Peyer's patch (tissue), 4 donors: ENCODE measurements at regions not wholly inside any gene's neighbourhood (a gene's known extent, or its start where the extent isn't known, plus 50 kb on each side); places are given as distances from the start of the nearest gene placed in this dataset.

Experiments
- DNase-seq, 3 donors: peaks; one replicate each; pipeline ENCODE4 v3.0.0-alpha.2; 2017 to 2019
- H3K27ac ChIP-seq, 4 donors: fragments of 200-600 bp; sonication (generic); one replicate each; pipeline ENCODE4 v1.5.1; 2016 to 2019
- H3K27me3 ChIP-seq, 2 donors: fragments of 200-600 bp; sonication (generic); one replicate each; pipeline ENCODE4 v1.5.1; 2019
- H3K36me3 ChIP-seq, 3 donors: fragments of 200-600 bp; sonication (generic); one replicate each; pipeline ENCODE4 v1.5.1; 2016 to 2019
- H3K4me1 ChIP-seq, 4 donors: fragments of 200-600 bp; sonication (generic); one replicate each; pipeline ENCODE4 v1.5.1; 2016 to 2019
- H3K4me3 ChIP-seq, 4 donors: fragments of 200-600 bp; sonication (generic); 1 replicate in 3 of 4; 2 replicates in 1 of 4; pipeline ENCODE4 v1.5.1; 2016 to 2019; ENCODE audit warnings: mild to moderate bottlenecking in 1 of 4
- H3K9me3 ChIP-seq, 4 donors: fragments of 200-600 bp; sonication (generic); one replicate each; pipeline ENCODE4 v1.5.1; 2016 to 2019; ENCODE audit warnings: mild to moderate bottlenecking in 1 of 4
- CTCF ChIP-seq, 6 experiments: fragments of 450-650 bp in 4 of 6; fragments of 200-600 bp in 2 of 6; sonication (generic) in 1 of 6; IDR thresholded peaks; one replicate each; pipeline ENCODE4 v1.5.1; 2017 to 2019; ENCODE audit warnings: antibody characterized with exemption in 6 of 6, mild to moderate bottlenecking in 3 of 6, moderate library complexity in 1 of 6
- POLR2A ChIP-seq, 2 donors: fragments of 450-650 bp; IDR thresholded peaks; one replicate each; pipeline ENCODE4 v1.5.1; 2017; ENCODE audit warnings: antibody characterized with exemption in 2 of 2, mild to moderate bottlenecking in 2 of 2, moderate library complexity in 2 of 2

GRCh38 chr5:68478301-68479095, 262.9 kb downstream of the PIK3R1 start:
- DNase-seq = no peak
- no peaks in the 10 kb centered on the region for H3K9me3 ChIP-seq
- H3K36me3 ChIP-seq = no peaks in the 10 kb centered on the region
- TF ChIP-seq POLR2A (IDR thresholded peaks at IDR 0.05) (no peak), CTCF (IDR thresholded peaks at IDR 0.05) (no peak)
- no peaks in the 10 kb centered on the region for H3K4me1 ChIP-seq
- no peaks in the 10 kb centered on the region for H3K27me3 ChIP-seq
- peak overlapping the region in 1 of 4 donors; percentile 41 for H3K27ac ChIP-seq
- H3K4me3 ChIP-seq = no peak overlapping the region

- no peaks in the 10 kb centered on the region for H3K27me3 ChIP-seq
- no peak overlapping the region for H3K4me3 ChIP-seq
- no peaks in the 10 kb centered on the region for H3K9me3 ChIP-seq
- no peak overlapping the region for H3K27ac ChIP-seq
- DNase-seq = no peak
- TF ChIP-seq POLR2A (IDR thresholded peaks at IDR 0.05) (no peak), CTCF (IDR thresholded peaks at IDR 0.05) (no peak)
- H3K4me1 ChIP-seq = no peaks in the 10 kb centered on the region
- no peaks in the 10 kb centered on the region for H3K36me3 ChIP-seq
These were observed 264.0 kb downstream of the PIK3R1 start for GRCh38 chr5:68479524-68479923.

GRCh38 chr5:68480335-68480940, 264.9 kb downstream of the PIK3R1 start:
- H3K4me1 ChIP-seq = no peaks in the 10 kb centered on the region
- H3K27ac ChIP-seq = peak overlapping the region in 1 of 4 donors; percentile 1
- H3K4me3 ChIP-seq = no peak overlapping the region
- H3K9me3 ChIP-seq = no peaks in the 10 kb centered on the region
- DNase-seq = no peak
- no peaks in the 10 kb centered on the region for H3K27me3 ChIP-seq
- TF ChIP-seq CTCF (IDR thresholded peaks at IDR 0.05) (no peak), POLR2A (IDR thresholded peaks at IDR 0.05) (no peak)
- H3K36me3 ChIP-seq = no peaks in the 10 kb centered on the region

GRCh38 chr5:68482199-68482598, 266.6 kb downstream of the PIK3R1 start:
- TF ChIP-seq CTCF (IDR thresholded peaks at IDR 0.05) (no peak), POLR2A (IDR thresholded peaks at IDR 0.05) (no peak)
- Histone ChIP-seq H3K4me1 (no peaks in the 10 kb centered on the region), H3K36me3 (no peaks in the 10 kb centered on the region), H3K4me3 (no peak overlapping the region), H3K27me3 (no peaks in the 10 kb centered on the region), H3K27ac (no peak overlapping the region), H3K9me3 (no peaks in the 10 kb centered on the region)
- no peak for DNase-seq

- no peak overlapping the region for H3K4me3 ChIP-seq
- DNase-seq = no peak
- TF ChIP-seq CTCF (IDR thresholded peaks at IDR 0.05) (no peak), POLR2A (IDR thresholded peaks at IDR 0.05) (no peak)
- H3K27me3 ChIP-seq = no peaks in the 10 kb centered on the region
- no peaks in the 10 kb centered on the region for H3K9me3 ChIP-seq
- H3K36me3 ChIP-seq = no peaks in the 10 kb centered on the region
- no peaks in the 10 kb centered on the region for H3K4me1 ChIP-seq
- peak overlapping the region in 1 of 4 donors; percentile 39 for H3K27ac ChIP-seq
These were observed 268.9 kb downstream of the PIK3R1 start for GRCh38 chr5:68484307-68485068.
